ENCODE measurements at regions not wholly inside any gene's neighbourhood (a gene's known extent, or its start where the extent isn't known, plus 50 kb on each side); places are given as distances from the start of the nearest gene placed in this dataset.

DNA sequence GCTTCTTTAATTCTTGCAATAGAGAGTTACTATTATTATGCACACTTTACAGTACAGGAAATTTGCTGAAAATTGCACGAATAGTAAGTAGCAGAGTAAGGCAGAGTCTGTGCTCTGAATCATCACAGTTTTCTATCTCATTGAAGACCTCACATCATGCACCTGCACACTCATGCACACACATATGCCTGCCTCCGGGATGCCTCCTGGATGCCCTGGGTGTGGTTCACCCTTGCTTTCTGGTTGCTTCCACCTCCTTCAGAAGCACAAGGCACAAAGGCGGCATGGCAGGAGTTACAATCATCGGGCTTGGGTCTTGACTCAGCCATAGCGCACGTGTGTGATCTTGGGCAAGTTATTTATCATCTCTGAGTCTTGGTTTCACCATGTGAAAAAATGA is 564.0 kb downstream of the VRK1 start:
- no peak for TF ChIP-seq NFE2L1 (CRISPR knock-in tag; IDR thresholded peaks at IDR 0.05)
- TF ChIP-seq, protein P1, sequence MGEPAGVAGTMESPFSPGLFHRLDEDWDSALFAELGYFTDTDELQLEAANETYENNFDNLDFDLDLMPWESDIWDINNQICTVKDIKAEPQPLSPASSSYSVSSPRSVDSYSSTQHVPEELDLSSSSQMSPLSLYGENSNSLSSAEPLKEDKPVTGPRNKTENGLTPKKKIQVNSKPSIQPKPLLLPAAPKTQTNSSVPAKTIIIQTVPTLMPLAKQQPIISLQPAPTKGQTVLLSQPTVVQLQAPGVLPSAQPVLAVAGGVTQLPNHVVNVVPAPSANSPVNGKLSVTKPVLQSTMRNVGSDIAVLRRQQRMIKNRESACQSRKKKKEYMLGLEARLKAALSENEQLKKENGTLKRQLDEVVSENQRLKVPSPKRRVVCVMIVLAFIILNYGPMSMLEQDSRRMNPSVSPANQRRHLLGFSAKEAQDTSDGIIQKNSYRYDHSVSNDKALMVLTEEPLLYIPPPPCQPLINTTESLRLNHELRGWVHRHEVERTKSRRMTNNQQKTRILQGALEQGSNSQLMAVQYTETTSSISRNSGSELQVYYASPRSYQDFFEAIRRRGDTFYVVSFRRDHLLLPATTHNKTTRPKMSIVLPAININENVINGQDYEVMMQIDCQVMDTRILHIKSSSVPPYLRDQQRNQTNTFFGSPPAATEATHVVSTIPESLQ (CRISPR knock-in tag; IDR thresholded peaks at IDR 0.05), result no peak
- TF ChIP-seq, protein P2, sequence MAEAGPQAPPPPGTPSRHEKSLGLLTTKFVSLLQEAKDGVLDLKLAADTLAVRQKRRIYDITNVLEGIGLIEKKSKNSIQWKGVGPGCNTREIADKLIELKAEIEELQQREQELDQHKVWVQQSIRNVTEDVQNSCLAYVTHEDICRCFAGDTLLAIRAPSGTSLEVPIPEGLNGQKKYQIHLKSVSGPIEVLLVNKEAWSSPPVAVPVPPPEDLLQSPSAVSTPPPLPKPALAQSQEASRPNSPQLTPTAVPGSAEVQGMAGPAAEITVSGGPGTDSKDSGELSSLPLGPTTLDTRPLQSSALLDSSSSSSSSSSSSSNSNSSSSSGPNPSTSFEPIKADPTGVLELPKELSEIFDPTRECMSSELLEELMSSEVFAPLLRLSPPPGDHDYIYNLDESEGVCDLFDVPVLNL (CRISPR knock-in tag; IDR thresholded peaks at IDR 0.05; ENCODE audit: borderline replicate concordance, low read depth), result no peak
- no peak for TF ChIP-seq ZBTB21 (CRISPR knock-in tag; IDR thresholded peaks at IDR 0.05; ENCODE audit: borderline replicate concordance)
- no peak for TF ChIP-seq ZNF263 (CRISPR knock-in tag; IDR thresholded peaks at IDR 0.05; ENCODE audit: low read depth)
- TF ChIP-seq, protein P3, sequence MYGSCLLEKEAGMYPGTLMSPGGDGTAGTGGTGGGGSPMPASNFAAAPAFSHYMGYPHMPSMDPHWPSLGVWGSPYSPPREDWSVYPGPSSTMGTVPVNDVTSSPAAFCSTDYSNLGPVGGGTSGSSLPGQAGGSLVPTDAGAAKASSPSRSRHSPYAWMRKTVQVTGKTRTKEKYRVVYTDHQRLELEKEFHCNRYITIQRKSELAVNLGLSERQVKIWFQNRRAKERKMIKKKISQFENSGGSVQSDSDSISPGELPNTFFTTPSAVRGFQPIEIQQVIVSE (CRISPR knock-in tag; IDR thresholded peaks at IDR 0.05; ENCODE audit: borderline replicate concordance), result no peak
- no peak for TF ChIP-seq NR2C2 (CRISPR knock-in tag; IDR thresholded peaks at IDR 0.05)
- TF ChIP-seq, protein P4, sequence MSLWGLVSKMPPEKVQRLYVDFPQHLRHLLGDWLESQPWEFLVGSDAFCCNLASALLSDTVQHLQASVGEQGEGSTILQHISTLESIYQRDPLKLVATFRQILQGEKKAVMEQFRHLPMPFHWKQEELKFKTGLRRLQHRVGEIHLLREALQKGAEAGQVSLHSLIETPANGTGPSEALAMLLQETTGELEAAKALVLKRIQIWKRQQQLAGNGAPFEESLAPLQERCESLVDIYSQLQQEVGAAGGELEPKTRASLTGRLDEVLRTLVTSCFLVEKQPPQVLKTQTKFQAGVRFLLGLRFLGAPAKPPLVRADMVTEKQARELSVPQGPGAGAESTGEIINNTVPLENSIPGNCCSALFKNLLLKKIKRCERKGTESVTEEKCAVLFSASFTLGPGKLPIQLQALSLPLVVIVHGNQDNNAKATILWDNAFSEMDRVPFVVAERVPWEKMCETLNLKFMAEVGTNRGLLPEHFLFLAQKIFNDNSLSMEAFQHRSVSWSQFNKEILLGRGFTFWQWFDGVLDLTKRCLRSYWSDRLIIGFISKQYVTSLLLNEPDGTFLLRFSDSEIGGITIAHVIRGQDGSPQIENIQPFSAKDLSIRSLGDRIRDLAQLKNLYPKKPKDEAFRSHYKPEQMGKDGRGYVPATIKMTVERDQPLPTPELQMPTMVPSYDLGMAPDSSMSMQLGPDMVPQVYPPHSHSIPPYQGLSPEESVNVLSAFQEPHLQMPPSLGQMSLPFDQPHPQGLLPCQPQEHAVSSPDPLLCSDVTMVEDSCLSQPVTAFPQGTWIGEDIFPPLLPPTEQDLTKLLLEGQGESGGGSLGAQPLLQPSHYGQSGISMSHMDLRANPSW (CRISPR knock-in tag; conservative IDR thresholded peaks at IDR 0.05; ENCODE audit: low read depth), result no peak
- TF ChIP-seq, protein P5, sequence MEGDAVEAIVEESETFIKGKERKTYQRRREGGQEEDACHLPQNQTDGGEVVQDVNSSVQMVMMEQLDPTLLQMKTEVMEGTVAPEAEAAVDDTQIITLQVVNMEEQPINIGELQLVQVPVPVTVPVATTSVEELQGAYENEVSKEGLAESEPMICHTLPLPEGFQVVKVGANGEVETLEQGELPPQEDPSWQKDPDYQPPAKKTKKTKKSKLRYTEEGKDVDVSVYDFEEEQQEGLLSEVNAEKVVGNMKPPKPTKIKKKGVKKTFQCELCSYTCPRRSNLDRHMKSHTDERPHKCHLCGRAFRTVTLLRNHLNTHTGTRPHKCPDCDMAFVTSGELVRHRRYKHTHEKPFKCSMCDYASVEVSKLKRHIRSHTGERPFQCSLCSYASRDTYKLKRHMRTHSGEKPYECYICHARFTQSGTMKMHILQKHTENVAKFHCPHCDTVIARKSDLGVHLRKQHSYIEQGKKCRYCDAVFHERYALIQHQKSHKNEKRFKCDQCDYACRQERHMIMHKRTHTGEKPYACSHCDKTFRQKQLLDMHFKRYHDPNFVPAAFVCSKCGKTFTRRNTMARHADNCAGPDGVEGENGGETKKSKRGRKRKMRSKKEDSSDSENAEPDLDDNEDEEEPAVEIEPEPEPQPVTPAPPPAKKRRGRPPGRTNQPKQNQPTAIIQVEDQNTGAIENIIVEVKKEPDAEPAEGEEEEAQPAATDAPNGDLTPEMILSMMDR (IDR thresholded peaks at IDR 0.05), result no peak
- TF ChIP-seq, protein P6, sequence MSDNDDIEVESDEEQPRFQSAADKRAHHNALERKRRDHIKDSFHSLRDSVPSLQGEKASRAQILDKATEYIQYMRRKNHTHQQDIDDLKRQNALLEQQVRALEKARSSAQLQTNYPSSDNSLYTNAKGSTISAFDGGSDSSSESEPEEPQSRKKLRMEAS (CRISPR knock-in tag; IDR thresholded peaks at IDR 0.05), result no peak
- TF ChIP-seq ESRRA (CRISPR knock-in tag; IDR thresholded peaks at IDR 0.05; ENCODE audit: borderline replicate concordance), result no peak
- no peak for TF ChIP-seq ELF4 (CRISPR knock-in tag; IDR thresholded peaks at IDR 0.05; ENCODE audit: low read depth)

Data from WTC11 (cell line).